SK-N-SH (cell line): ENCODE measurements at regions not wholly inside any gene's neighbourhood (a gene's known extent, or its start where the extent isn't known, plus 50 kb on each side); places are given as distances from the start of the nearest gene placed in this dataset.
A peak's percentile ranks its signal among the peaks of the same experiment; 100 is the strongest.

Experiments
- CTCF ChIP-seq: fragments of 200-600 bp; sonication (generic); IDR thresholded peaks from 2 replicates; pipeline ENCODE4 v1.6.1; 2017; ENCODE audit warnings: antibody characterized with exemption, mild to moderate bottlenecking, moderate library complexity
- ELF1 ChIP-seq: IDR thresholded peaks from 2 replicates; pipeline ENCODE4 v1.4.0; 2012
- EP300 ChIP-seq, 2 experiments: IDR thresholded peaks; 2 replicates each; pipeline versions ENCODE4 v1.4.0 to v1.6.1; 2012; ENCODE audit warnings: borderline replicate concordance in 1 of 2, low read depth in 1 of 2, low read length in 1 of 2
- FOSL2 ChIP-seq: IDR thresholded peaks from 2 replicates; pipeline ENCODE4 v1.4.0; 2012; ENCODE audit warnings: low read depth, mild to moderate bottlenecking, moderate library complexity, borderline replicate concordance
- GABPA ChIP-seq: IDR thresholded peaks from 2 replicates; pipeline ENCODE4 v1.4.0; 2012; ENCODE audit warnings: low read depth, mild to moderate bottlenecking
- MXI1 ChIP-seq: IDR thresholded peaks from 2 replicates; pipeline ENCODE4 v1.6.1; 2012; ENCODE audit warnings: mild to moderate bottlenecking, low read depth, low read length, improper control_type of control experiment
- NFIC ChIP-seq: IDR thresholded peaks from 2 replicates; pipeline ENCODE4 v1.4.0; 2012; ENCODE audit warnings: borderline replicate concordance
- POLR2AphosphoS5 ChIP-seq: IDR thresholded peaks from 2 replicates; pipeline ENCODE4 v1.6.1; 2012; ENCODE audit warnings: low read depth, low read length
- RCOR1 ChIP-seq: fragments of 150-350 bp; IDR thresholded peaks from 2 replicates; pipeline ENCODE4 v1.6.1; 2017; ENCODE audit warnings: antibody characterized with exemption, low read length
- SMC3 ChIP-seq: IDR thresholded peaks from 2 replicates; pipeline ENCODE4 v1.6.1; 2012; ENCODE audit warnings: low read depth, low read length, improper control_type of control experiment
- TAF1 ChIP-seq: IDR thresholded peaks from 2 replicates; pipeline ENCODE4 v1.6.1; 2012; ENCODE audit warnings: low read depth, mild to moderate bottlenecking, low read length, moderate library complexity, borderline replicate concordance
- TCF12 ChIP-seq: IDR thresholded peaks from 2 replicates; pipeline ENCODE4 v1.4.0; 2012
- TEAD4 ChIP-seq: IDR thresholded peaks from 2 replicates; pipeline ENCODE4 v1.4.0; 2012; ENCODE audit warnings: mild to moderate bottlenecking, borderline replicate concordance; ENCODE audit not compliant: insufficient read depth
- TF ChIP-seq, protein P1 (sequence below): IDR thresholded peaks from 2 replicates; pipeline ENCODE4 v1.6.1; 2012; ENCODE audit warnings: mild to moderate bottlenecking, low read depth, low read length, moderate library complexity
- TF ChIP-seq, protein P2 (sequence below): IDR thresholded peaks from 2 replicates; pipeline ENCODE4 v1.4.0; 2012; ENCODE audit warnings: low read depth, borderline replicate concordance
- TF ChIP-seq, protein P3 (sequence below): IDR thresholded peaks from 2 replicates; pipeline ENCODE4; 2012

DNA sequence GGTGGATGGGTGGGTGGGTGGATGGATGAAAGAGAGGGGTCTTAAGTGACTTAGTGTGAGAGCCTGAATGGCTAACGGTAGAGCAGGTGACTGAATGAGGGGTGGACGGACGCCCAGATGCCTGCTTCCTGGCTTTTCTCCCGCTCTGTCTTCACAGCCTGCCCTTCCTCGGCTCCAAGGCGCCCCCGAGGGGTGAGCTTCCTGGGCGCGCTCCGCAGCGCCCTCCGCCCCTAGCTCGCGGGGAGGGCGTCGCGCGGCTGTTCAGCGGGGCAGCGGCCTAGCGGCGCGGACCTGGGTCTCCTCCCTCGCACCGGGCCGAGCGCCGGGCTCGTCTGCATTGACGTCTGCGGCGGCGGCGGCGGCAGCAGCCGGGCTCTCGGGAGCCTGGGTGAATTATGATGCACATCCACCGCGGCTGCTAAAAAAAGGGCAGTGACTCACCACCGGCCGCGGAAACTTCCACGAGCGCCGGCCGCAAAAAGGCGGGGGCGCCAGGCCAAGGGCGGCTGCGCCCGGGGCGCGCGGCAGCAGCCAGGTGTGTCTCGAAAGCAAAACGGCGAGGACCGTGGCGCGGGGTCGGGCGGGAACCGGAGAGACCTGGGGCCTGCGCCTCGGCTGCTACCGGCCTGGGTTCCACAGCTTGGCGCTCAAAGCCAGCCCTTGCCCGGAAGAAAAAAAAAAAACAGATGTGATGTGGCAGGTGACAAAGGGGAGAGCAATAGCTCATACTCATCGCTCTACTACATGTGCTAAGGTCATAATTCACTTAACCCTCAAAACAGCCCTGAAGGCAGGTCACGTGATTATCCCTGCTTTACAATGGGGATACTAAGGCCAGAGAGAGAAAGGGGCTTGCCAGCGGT is 143.0 kb upstream of the ADRA1B start (continued):
- peak; percentile 48 for TF ChIP-seq CTCF
- TF ChIP-seq MXI1 = no peak
- TF ChIP-seq SMC3 = peak; percentile 17
- 0 out of 2 replicates have a peak, but pooled peaks have one; percentile 30 for TF ChIP-seq ELF1
- no peak for TF ChIP-seq RCOR1
- peak; percentile 78 for TF ChIP-seq TEAD4
- peak in 1 of 2 experiments; percentile 93; a peak in 2 of 4 replicates for TF ChIP-seq EP300 (IDR thresholded peaks at IDR 0.05; ENCODE audit: borderline replicate concordance in 1 of 2, low read depth in 1 of 2, low read length in 1 of 2)
- peak; percentile 73 for TF ChIP-seq NFIC
- TF ChIP-seq, protein P1, sequence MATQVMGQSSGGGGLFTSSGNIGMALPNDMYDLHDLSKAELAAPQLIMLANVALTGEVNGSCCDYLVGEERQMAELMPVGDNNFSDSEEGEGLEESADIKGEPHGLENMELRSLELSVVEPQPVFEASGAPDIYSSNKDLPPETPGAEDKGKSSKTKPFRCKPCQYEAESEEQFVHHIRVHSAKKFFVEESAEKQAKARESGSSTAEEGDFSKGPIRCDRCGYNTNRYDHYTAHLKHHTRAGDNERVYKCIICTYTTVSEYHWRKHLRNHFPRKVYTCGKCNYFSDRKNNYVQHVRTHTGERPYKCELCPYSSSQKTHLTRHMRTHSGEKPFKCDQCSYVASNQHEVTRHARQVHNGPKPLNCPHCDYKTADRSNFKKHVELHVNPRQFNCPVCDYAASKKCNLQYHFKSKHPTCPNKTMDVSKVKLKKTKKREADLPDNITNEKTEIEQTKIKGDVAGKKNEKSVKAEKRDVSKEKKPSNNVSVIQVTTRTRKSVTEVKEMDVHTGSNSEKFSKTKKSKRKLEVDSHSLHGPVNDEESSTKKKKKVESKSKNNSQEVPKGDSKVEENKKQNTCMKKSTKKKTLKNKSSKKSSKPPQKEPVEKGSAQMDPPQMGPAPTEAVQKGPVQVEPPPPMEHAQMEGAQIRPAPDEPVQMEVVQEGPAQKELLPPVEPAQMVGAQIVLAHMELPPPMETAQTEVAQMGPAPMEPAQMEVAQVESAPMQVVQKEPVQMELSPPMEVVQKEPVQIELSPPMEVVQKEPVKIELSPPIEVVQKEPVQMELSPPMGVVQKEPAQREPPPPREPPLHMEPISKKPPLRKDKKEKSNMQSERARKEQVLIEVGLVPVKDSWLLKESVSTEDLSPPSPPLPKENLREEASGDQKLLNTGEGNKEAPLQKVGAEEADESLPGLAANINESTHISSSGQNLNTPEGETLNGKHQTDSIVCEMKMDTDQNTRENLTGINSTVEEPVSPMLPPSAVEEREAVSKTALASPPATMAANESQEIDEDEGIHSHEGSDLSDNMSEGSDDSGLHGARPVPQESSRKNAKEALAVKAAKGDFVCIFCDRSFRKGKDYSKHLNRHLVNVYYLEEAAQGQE = no peak
- TF ChIP-seq, protein P2, sequence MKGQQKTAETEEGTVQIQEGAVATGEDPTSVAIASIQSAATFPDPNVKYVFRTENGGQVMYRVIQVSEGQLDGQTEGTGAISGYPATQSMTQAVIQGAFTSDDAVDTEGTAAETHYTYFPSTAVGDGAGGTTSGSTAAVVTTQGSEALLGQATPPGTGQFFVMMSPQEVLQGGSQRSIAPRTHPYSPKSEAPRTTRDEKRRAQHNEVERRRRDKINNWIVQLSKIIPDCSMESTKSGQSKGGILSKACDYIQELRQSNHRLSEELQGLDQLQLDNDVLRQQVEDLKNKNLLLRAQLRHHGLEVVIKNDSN = peak; percentile 60; the same call in 1 of the 2 replicates
- TF ChIP-seq POLR2AphosphoS5 = peak; percentile 37; the same call in 1 of the 2 replicates
- no peak for TF ChIP-seq GABPA
- TF ChIP-seq FOSL2 = peak; percentile 93
- TF ChIP-seq TCF12 = peak; percentile 78
- TF ChIP-seq, protein P3, sequence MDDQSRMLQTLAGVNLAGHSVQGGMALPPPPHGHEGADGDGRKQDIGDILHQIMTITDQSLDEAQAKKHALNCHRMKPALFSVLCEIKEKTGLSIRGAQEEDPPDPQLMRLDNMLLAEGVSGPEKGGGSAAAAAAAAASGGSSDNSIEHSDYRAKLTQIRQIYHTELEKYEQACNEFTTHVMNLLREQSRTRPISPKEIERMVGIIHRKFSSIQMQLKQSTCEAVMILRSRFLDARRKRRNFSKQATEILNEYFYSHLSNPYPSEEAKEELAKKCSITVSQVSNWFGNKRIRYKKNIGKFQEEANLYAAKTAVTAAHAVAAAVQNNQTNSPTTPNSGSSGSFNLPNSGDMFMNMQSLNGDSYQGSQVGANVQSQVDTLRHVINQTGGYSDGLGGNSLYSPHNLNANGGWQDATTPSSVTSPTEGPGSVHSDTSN = peak; percentile 83
- no peak; the same call in 1 of the 2 replicates for TF ChIP-seq TAF1
- TF ChIP-seq, all 33 proteins: peak for 18
